SJCRH30 (cell line): ENCODE measurements at regions not wholly inside any gene's neighbourhood (a gene's known extent, or its start where the extent isn't known, plus 50 kb on each side); places are given as distances from the start of the nearest gene placed in this dataset.

Source experiments
- DNase-seq, 2 experiments: peaks; one replicate each; pipeline ENCODE4 v3.0.0-alpha.2; 2015 to 2020
- H3K27ac ChIP-seq: fragments of 250-450 bp; sonication (Bioruptor Pico); 2 replicates; pipeline ENCODE4 v1.5.1; 2020; ENCODE audit warnings: mild to moderate bottlenecking, moderate library complexity
- H3K27me3 ChIP-seq: fragments of 250-450 bp; sonication (Bioruptor Pico); 2 replicates; pipeline ENCODE4 v1.5.1; 2020; ENCODE audit warnings: mild to moderate bottlenecking, moderate library complexity
- H3K36me3 ChIP-seq: fragments of 250-450 bp; sonication (Bioruptor Pico); 2 replicates; pipeline ENCODE4 v1.5.1; 2020; ENCODE audit warnings: mild to moderate bottlenecking, moderate library complexity
- H3K4me1 ChIP-seq: fragments of 250-450 bp; sonication (Bioruptor Pico); 2 replicates; pipeline ENCODE4 v1.5.1; 2020; ENCODE audit warnings: mild to moderate bottlenecking, moderate library complexity
- H3K4me3 ChIP-seq: fragments of 250-450 bp; sonication (Bioruptor Pico); 2 replicates; pipeline ENCODE4 v1.5.1; 2020; ENCODE audit warnings: mild to moderate bottlenecking, moderate library complexity
- H3K9me3 ChIP-seq: fragments of 250-450 bp; sonication (Bioruptor Pico); replicated peaks from 2 replicates; pipeline ENCODE4 v1.5.1; 2020; ENCODE audit warnings: mild to moderate bottlenecking, moderate library complexity

GRCh38 chrX:120819126-120819525 is 56.5 kb downstream of the CT47B1 start:
- no peaks in the 10 kb centered on the region for H3K27me3 ChIP-seq
- H3K27ac ChIP-seq = no peak overlapping the region
- no peaks in the 10 kb centered on the region for H3K9me3 ChIP-seq
- no peak overlapping the region for H3K4me3 ChIP-seq
- no peaks in the 10 kb centered on the region for H3K36me3 ChIP-seq
- no peaks in the 10 kb centered on the region for H3K4me1 ChIP-seq
- no peak for DNase-seq

- Histone ChIP-seq H3K36me3 (no peaks in the 10 kb centered on the region), H3K9me3 (no peaks in the 10 kb centered on the region), H3K27me3 (no peaks in the 10 kb centered on the region), H3K27ac (no peak overlapping the region), H3K4me3 (no peak overlapping the region), H3K4me1 (no peaks in the 10 kb centered on the region)
- no peak for DNase-seq
Observed at GRCh38 chrX:120813982-120814381, 61.7 kb downstream of the CT47B1 start.

DNA sequence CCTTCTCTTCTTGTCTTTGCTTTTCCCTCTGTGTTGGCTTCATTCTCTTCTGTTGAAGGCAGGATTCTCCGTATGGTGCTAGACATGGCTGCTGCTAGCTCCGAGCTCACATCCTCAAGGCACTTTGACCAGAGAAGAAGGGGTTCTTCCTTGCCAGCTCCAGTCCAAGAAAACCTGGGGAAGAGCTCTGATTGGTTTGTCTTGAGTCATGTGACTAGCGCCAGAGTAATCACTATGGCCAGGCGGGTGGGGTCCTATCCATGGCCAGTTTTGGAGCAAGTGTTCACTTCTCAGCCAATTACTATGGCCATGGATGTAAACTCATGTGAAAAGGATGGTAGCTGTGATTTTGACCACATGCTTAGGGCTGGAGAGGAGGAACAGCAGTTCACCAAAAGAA is 74.2 kb downstream of the CT47B1 start:
- Histone ChIP-seq H3K9me3 (no peaks in the 10 kb centered on the region), H3K27me3 (no peaks in the 10 kb centered on the region), H3K27ac (no peak overlapping the region), H3K4me3 (no peak overlapping the region), H3K4me1 (no peaks in the 10 kb centered on the region), H3K36me3 (no peaks in the 10 kb centered on the region)
- no peak for DNase-seq

DNA sequence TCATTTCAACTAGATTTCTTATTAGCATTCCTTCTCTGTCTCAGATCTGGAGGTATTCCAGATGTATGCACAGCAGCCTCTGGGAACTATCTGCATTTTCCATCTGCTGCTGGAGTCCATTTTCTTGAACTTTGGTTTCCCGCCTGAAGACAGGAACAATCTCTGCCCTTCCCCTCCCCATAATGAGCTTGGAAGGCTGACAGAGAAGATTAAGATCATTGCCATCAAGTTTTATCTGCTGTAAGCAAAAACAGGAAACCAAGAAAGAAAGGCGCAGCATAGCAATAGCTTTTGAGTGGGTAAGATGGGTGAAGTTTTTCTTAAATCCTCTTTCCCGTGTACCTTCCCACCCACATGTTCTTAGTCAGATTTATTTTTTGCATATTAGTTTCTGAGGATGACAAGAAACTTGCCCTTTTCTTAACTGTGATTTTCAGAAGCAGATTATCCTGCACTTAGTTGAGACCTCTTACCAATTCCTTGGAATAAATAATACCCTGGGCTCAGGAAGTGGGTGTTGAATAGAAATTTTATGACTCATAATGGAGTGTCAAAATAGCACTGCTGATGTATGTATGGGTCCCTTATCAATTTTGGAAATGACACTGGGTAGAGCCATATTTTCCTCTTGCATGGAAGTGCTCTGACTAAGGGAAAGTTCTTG is 78.3 kb downstream of the CT47B1 start:
- Histone ChIP-seq H3K4me1 (no peaks in the 10 kb centered on the region), H3K27ac (no peak overlapping the region), H3K9me3 (no peaks in the 10 kb centered on the region), H3K36me3 (no peaks in the 10 kb centered on the region), H3K27me3 (no peaks in the 10 kb centered on the region), H3K4me3 (no peak overlapping the region)
- DNase-seq = no peak

GRCh38 chrX:120795301-120795700 is 80.4 kb downstream of the CT47B1 start:
- H3K27ac ChIP-seq = no peak overlapping the region
- no peaks in the 10 kb centered on the region for H3K4me1 ChIP-seq
- H3K4me3 ChIP-seq = no peak overlapping the region
- no peaks in the 10 kb centered on the region for H3K36me3 ChIP-seq
- DNase-seq = no peak
- no peaks in the 10 kb centered on the region for H3K9me3 ChIP-seq
- no peaks in the 10 kb centered on the region for H3K27me3 ChIP-seq

DNA sequence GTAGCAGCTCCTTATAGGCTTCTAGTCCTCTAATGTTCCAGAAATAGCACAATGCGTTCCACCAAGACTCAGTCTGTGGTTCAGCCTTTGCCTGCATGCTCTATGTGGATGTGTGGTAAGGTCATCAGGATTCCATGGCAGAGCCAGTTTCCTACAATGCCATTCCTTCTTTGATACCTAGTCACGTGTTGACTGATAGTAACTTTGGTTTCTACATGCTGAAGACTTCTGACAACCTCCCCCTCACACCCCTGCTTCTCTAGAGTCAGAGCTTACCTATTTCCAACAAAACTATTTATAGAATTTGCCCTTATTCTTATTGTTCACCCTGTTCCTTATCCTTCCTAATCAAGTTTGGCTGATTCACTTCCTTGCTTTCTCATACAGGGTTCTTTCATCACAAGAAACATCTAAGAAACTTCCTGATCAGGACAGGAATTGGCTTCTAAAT is 81.1 kb downstream of the CT47B1 start:
- Histone ChIP-seq H3K27me3 (no peaks in the 10 kb centered on the region), H3K9me3 (no peaks in the 10 kb centered on the region), H3K4me3 (no peak overlapping the region), H3K36me3 (no peaks in the 10 kb centered on the region), H3K4me1 (no peaks in the 10 kb centered on the region), H3K27ac (no peak overlapping the region)
- DNase-seq = no peak

- Histone ChIP-seq H3K27me3 (no peaks in the 10 kb centered on the region), H3K36me3 (no peaks in the 10 kb centered on the region), H3K4me3 (no peak overlapping the region), H3K4me1 (no peaks in the 10 kb centered on the region), H3K9me3 (no peaks in the 10 kb centered on the region), H3K27ac (no peak overlapping the region)
- DNase-seq = no peak
Observed at GRCh38 chrX:120793098-120793497, 82.6 kb downstream of the CT47B1 start.

- Histone ChIP-seq H3K4me1 (no peaks in the 10 kb centered on the region), H3K36me3 (no peaks in the 10 kb centered on the region), H3K4me3 (no peak overlapping the region), H3K27me3 (no peaks in the 10 kb centered on the region), H3K9me3 (no peaks in the 10 kb centered on the region), H3K27ac (no peak overlapping the region)
- peak; percentile 18 to 34 for DNase-seq
Observed at GRCh38 chrX:120791013-120791643, 84.5 kb downstream of the CT47B1 start.

GRCh38 chrX:120790552-120790951 is 85.1 kb downstream of the CT47B1 start:
- Histone ChIP-seq H3K4me3 (no peak overlapping the region), H3K4me1 (no peaks in the 10 kb centered on the region), H3K9me3 (no peaks in the 10 kb centered on the region), H3K27me3 (no peaks in the 10 kb centered on the region), H3K27ac (no peak overlapping the region), H3K36me3 (no peaks in the 10 kb centered on the region)
- no peak for DNase-seq

GRCh38 chrX:120790118-120790517 is 85.5 kb downstream of the CT47B1 start:
- H3K9me3 ChIP-seq = no peaks in the 10 kb centered on the region
- H3K4me3 ChIP-seq = no peak overlapping the region
- no peaks in the 10 kb centered on the region for H3K4me1 ChIP-seq
- no peaks in the 10 kb centered on the region for H3K27me3 ChIP-seq
- DNase-seq = peak; percentile 30 to 71
- H3K36me3 ChIP-seq = no peaks in the 10 kb centered on the region
- no peak overlapping the region for H3K27ac ChIP-seq

GRCh38 chrX:120781403-120781802 is 94.3 kb downstream of the CT47B1 start:
- DNase-seq = peak in 1 of 2 experiments; percentile 36
- no peaks in the 10 kb centered on the region for H3K9me3 ChIP-seq
- H3K4me1 ChIP-seq = no peaks in the 10 kb centered on the region
- H3K27ac ChIP-seq = no peak overlapping the region
- H3K36me3 ChIP-seq = no peaks in the 10 kb centered on the region
- no peak overlapping the region for H3K4me3 ChIP-seq
- H3K27me3 ChIP-seq = no peaks in the 10 kb centered on the region

- H3K27ac ChIP-seq = no peak overlapping the region
- DNase-seq = no peak
- no peaks in the 10 kb centered on the region for H3K36me3 ChIP-seq
- H3K4me3 ChIP-seq = no peak overlapping the region
- H3K4me1 ChIP-seq = no peaks in the 10 kb centered on the region
- no peaks in the 10 kb centered on the region for H3K9me3 ChIP-seq
- H3K27me3 ChIP-seq = no peaks in the 10 kb centered on the region
Observed at GRCh38 chrX:120775959-120776358, 99.7 kb downstream of the CT47B1 start.

- Histone ChIP-seq H3K4me3 (no peak overlapping the region), H3K4me1 (no peaks in the 10 kb centered on the region), H3K9me3 (no peaks in the 10 kb centered on the region), H3K27ac (no peak overlapping the region), H3K36me3 (no peaks in the 10 kb centered on the region), H3K27me3 (no peaks in the 10 kb centered on the region)
- DNase-seq = no peak
Observed at GRCh38 chrX:120774606-120775005, 101.1 kb downstream of the CT47B1 start.

GRCh38 chrX:120773801-120774200 is 101.9 kb downstream of the CT47B1 start:
- H3K27ac ChIP-seq = no peak overlapping the region
- H3K4me3 ChIP-seq = no peak overlapping the region
- H3K4me1 ChIP-seq = 0 out of 2 replicates have a peak, but pooled peaks cover under 1% of the 10 kb centered on the region
- H3K36me3 ChIP-seq = no peaks in the 10 kb centered on the region
- DNase-seq = no peak
- no peaks in the 10 kb centered on the region for H3K9me3 ChIP-seq
- no peaks in the 10 kb centered on the region for H3K27me3 ChIP-seq

- no peaks in the 10 kb centered on the region for H3K27me3 ChIP-seq
- no peaks in the 10 kb centered on the region for H3K36me3 ChIP-seq
- H3K4me1 ChIP-seq = 0 out of 2 replicates have a peak, but pooled peaks cover 3% of the 10 kb centered on the region
- peak; percentile 2 to 43 for DNase-seq
- H3K27ac ChIP-seq = no peak overlapping the region
- H3K9me3 ChIP-seq = no peaks in the 10 kb centered on the region
- H3K4me3 ChIP-seq = no peak overlapping the region
Observed at GRCh38 chrX:120769576-120770341, 105.9 kb downstream of the CT47B1 start.
